ENCODE measurements at regions not wholly inside any gene's neighbourhood (a gene's known extent, or its start where the extent isn't known, plus 50 kb on each side); places are given as distances from the start of the nearest gene placed in this dataset.

- no peaks in the 10 kb centered on the region for H3K36me3 ChIP-seq
- no peaks in the 10 kb centered on the region for H3K9me3 ChIP-seq
- TF ChIP-seq CTCF (IDR thresholded peaks at IDR 0.05) = no peak
- H3K27me3 ChIP-seq = no peaks in the 10 kb centered on the region
- intact Hi-C loops (cut with DNase I) = no loop called here
- H3K27ac ChIP-seq = no peak overlapping the region
- DNase-seq (ENCODE audit: low spot score in 2 of 2) = no peak
- H3K4me1 ChIP-seq = no peaks in the 10 kb centered on the region
- no peak overlapping the region for H3K4me3 ChIP-seq
Observed at GRCh38 chr20:60584221-60584620, 626.0 kb downstream of the CDH26 start.

GRCh38 chr20:60585651-60586050 lies 627.4 kb downstream of the CDH26 start:
- Histone ChIP-seq H3K36me3 (no peaks in the 10 kb centered on the region), H3K27me3 (no peaks in the 10 kb centered on the region), H3K4me3 (no peak overlapping the region), H3K9me3 (no peaks in the 10 kb centered on the region), H3K27ac (no peak overlapping the region), H3K4me1 (no peaks in the 10 kb centered on the region)
- TF ChIP-seq CTCF (IDR thresholded peaks at IDR 0.05) = no peak
- no peak for DNase-seq (ENCODE audit: low spot score in 2 of 2)
- intact Hi-C loops (cut with DNase I) = no loop called here

GRCh38 chr20:60586269-60587050 lies 628.2 kb downstream of the CDH26 start:
- Histone ChIP-seq H3K27ac (no peak overlapping the region), H3K9me3 (no peaks in the 10 kb centered on the region), H3K36me3 (no peaks in the 10 kb centered on the region), H3K4me3 (no peak overlapping the region), H3K27me3 (no peaks in the 10 kb centered on the region), H3K4me1 (no peaks in the 10 kb centered on the region)
- intact Hi-C loops (cut with DNase I) = no loop called here
- DNase-seq (ENCODE audit: low spot score in 2 of 2) = no peak
- no peak for TF ChIP-seq CTCF (IDR thresholded peaks at IDR 0.05)

- Histone ChIP-seq H3K4me1 (no peaks in the 10 kb centered on the region), H3K27me3 (no peaks in the 10 kb centered on the region), H3K4me3 (no peak overlapping the region), H3K9me3 (no peaks in the 10 kb centered on the region), H3K36me3 (no peaks in the 10 kb centered on the region), H3K27ac (no peak overlapping the region)
- DNase-seq (ENCODE audit: low spot score in 2 of 2) = no peak
- TF ChIP-seq CTCF (IDR thresholded peaks at IDR 0.05) = no peak
- intact Hi-C loops (cut with DNase I) = no loop called here
Observed at GRCh38 chr20:60587986-60588385, 629.8 kb downstream of the CDH26 start.

- Histone ChIP-seq H3K36me3 (no peaks in the 10 kb centered on the region), H3K27me3 (no peaks in the 10 kb centered on the region), H3K4me1 (no peaks in the 10 kb centered on the region), H3K27ac (no peak overlapping the region), H3K9me3 (no peaks in the 10 kb centered on the region), H3K4me3 (no peak overlapping the region)
- TF ChIP-seq CTCF (IDR thresholded peaks at IDR 0.05) = no peak
- intact Hi-C loops (cut with DNase I) = no loop called here
- no peak for DNase-seq (ENCODE audit: low spot score in 2 of 2)
Observed at GRCh38 chr20:60589623-60590022, 631.4 kb downstream of the CDH26 start.

All from ascending aorta (tissue), 2 donors.